ENCODE measurements at regions not wholly inside any gene's neighbourhood (a gene's known extent, or its start where the extent isn't known, plus 50 kb on each side); places are given as distances from the start of the nearest gene placed in this dataset.
A peak's percentile ranks its signal among the peaks of the same experiment; 100 is the strongest.

- Histone ChIP-seq H3K36me3 (ENCODE audit: insufficient read depth) (no peaks in the 10 kb centered on the region), H3F3A (replicated peaks; ENCODE audit: low read depth) (no peaks in the 10 kb centered on the region), H4K20me1 (replicated peaks; ENCODE audit: insufficient read depth) (no peaks in the 10 kb centered on the region), H3K9me2 (ENCODE audit: insufficient read depth) (no peaks in the 10 kb centered on the region; the same call in 1 of the 2 replicates), H3K4me2 (no peak overlapping the region), H3K27me3 (ENCODE audit: insufficient read depth) (no peaks in the 10 kb centered on the region), H3K79me2 (replicated peaks; ENCODE audit: insufficient read depth) (no peaks in the 10 kb centered on the region), H3K27ac (ENCODE audit: low read depth) (no peak overlapping the region), H3K4me3 (no peak overlapping the region), H2AFZ (0 out of 2 replicates have a peak overlapping the region, but pooled peaks have one; percentile 24), H3K4me1 (ENCODE audit: insufficient read depth) (0 out of 2 replicates have a peak, but pooled peaks cover 4% of the 10 kb centered on the region)
- Mint-ChIP-seq H3K27me3 (ENCODE audit: insufficient read depth, low read depth, poor library complexity) (peaks cover 5% of the 10 kb centered on the region), H3K36me3 (ENCODE audit: low read depth) (no peaks in the 10 kb centered on the region), H3K27ac (no peak overlapping the region), H3K4me3 (no peak overlapping the region), H3K9me3 (no peaks in the 10 kb centered on the region), H3K4me1 (peaks cover 6% of the 10 kb centered on the region)
- DNase-seq (ENCODE audit: low spot score), result no peak
- no peak for ATAC-seq
- TF ChIP-seq POLR2AphosphoS5 (IDR thresholded peaks at IDR 0.05; ENCODE audit: low read depth) (no peak), REST (IDR thresholded peaks at IDR 0.05; ENCODE audit: unreplicated experiment) (no peak), CTCF (conservative IDR thresholded peaks at IDR 0.05; ENCODE audit: low read depth in 2 of 2) (no peak), ZNF462 (CRISPR knock-in tag; IDR thresholded peaks at IDR 0.05) (no peak), EZH2 (IDR thresholded peaks at IDR 0.05; ENCODE audit: low read depth, unreplicated experiment) (no peak), ZNF331 (CRISPR knock-in tag; IDR thresholded peaks at IDR 0.05; ENCODE audit: low read depth) (no peak), NANOG (IDR thresholded peaks at IDR 0.05; ENCODE audit: borderline replicate concordance) (no peak), ZNF114 (CRISPR knock-in tag; IDR thresholded peaks at IDR 0.05) (no peak), JUNB (IDR thresholded peaks at IDR 0.05; ENCODE audit: unreplicated experiment) (no peak), STAT1 (IDR thresholded peaks at IDR 0.05; ENCODE audit: unreplicated experiment) (no peak), EZH2phosphoT487 (IDR thresholded peaks at IDR 0.05; ENCODE audit: unreplicated experiment) (no peak), ETS1 (IDR thresholded peaks at IDR 0.05) (no peak), CREB1 (CRISPR knock-in tag; IDR thresholded peaks at IDR 0.05; ENCODE audit: low read depth) (no peak)
These were observed 119.7 kb upstream of the PRDM1 start for GRCh38 chr6:105966481-105966880.
